Keratinocyte (primary cell): ENCODE measurements at regions not wholly inside any gene's neighbourhood (a gene's known extent, or its start where the extent isn't known, plus 50 kb on each side); places are given as distances from the start of the nearest gene placed in this dataset.

Experiments
- DNase-seq: peaks from one replicate; pipeline ENCODE4 v3.0.0-alpha.2; 2011; ENCODE audit warnings: low read depth, missing footprints, low spot score
- FAIRE-seq: peaks from 2 replicates; lab custom pipeline; 2011; peaks lifted over from hg19 to GRCh38; lab: Jason Lieb, UNC
- H2AFZ ChIP-seq: 2 replicates; pipeline ENCODE4 v1.6.0; 2012; ENCODE audit warnings: low read length, control low read depth, inconsistent platforms; ENCODE audit not compliant: control insufficient read depth
- H3K27ac ChIP-seq: 2 replicates; pipeline ENCODE4 v1.5.1; 2011; ENCODE audit warnings: low read length; ENCODE audit not compliant: control insufficient read depth, insufficient read depth
- H3K27me3 ChIP-seq: 3 replicates; pipeline ENCODE4 v1.6.0; 2011; ENCODE audit warnings: low read length; ENCODE audit not compliant: control insufficient read depth, insufficient read depth; ENCODE audit errors: extremely low read depth
- H3K36me3 ChIP-seq, 2 experiments: 2 replicates in 1 of 2; 3 replicates in 1 of 2; pipeline ENCODE4 v1.5.1; 2011; ENCODE audit warnings: low read length in 2 of 2, mild to moderate bottlenecking in 1 of 2; ENCODE audit not compliant: control insufficient read depth in 2 of 2, insufficient read depth in 2 of 2; ENCODE audit errors: extremely low read depth in 1 of 2
- H3K4me1 ChIP-seq: 3 replicates; pipeline ENCODE4 v1.5.1; 2011; ENCODE audit warnings: low read length; ENCODE audit not compliant: control insufficient read depth, insufficient read depth; ENCODE audit errors: extremely low read depth
- H3K4me2 ChIP-seq: 3 replicates; pipeline ENCODE4 v1.6.0; 2011; ENCODE audit warnings: low read depth, low read length; ENCODE audit not compliant: control insufficient read depth, insufficient read depth; ENCODE audit errors: extremely low read depth
- H3K4me3 ChIP-seq, 3 experiments: fragments of 200-600 bp in 1 of 3; sonication (generic) in 1 of 3; 2 replicates in 2 of 3; 3 replicates in 1 of 3; pipeline ENCODE4 v1.5.1; 2011 to 2016; ENCODE audit warnings: low read length in 3 of 3, mild to moderate bottlenecking in 3 of 3, control low read depth in 2 of 3, inconsistent platforms in 1 of 3, low read depth in 1 of 3, mixed read lengths in 1 of 3, mixed run types in 1 of 3, moderate library complexity in 1 of 3; ENCODE audit not compliant: control insufficient read depth in 2 of 3, insufficient read depth in 2 of 3; ENCODE audit errors: extremely low read depth in 1 of 3
- H3K79me2 ChIP-seq: 2 replicates; pipeline ENCODE4 v1.6.0; 2012; ENCODE audit warnings: low read length; ENCODE audit not compliant: control insufficient read depth, insufficient read depth
- H3K9ac ChIP-seq: 3 replicates; pipeline ENCODE4 v1.6.0; 2011; ENCODE audit warnings: low read length; ENCODE audit not compliant: control insufficient read depth, insufficient read depth; ENCODE audit errors: extremely low read depth
- H3K9me1 ChIP-seq: 3 replicates; pipeline ENCODE4 v1.6.0; 2011; ENCODE audit warnings: low read length; ENCODE audit not compliant: control insufficient read depth, insufficient read depth; ENCODE audit errors: extremely low read depth
- H3K9me3 ChIP-seq: 2 replicates; pipeline ENCODE4 v1.5.1; 2012; ENCODE audit warnings: low read depth, low read length; ENCODE audit not compliant: control insufficient read depth
- H4K20me1 ChIP-seq: 3 replicates; pipeline ENCODE4 v1.6.0; 2011; ENCODE audit warnings: low read length; ENCODE audit not compliant: control insufficient read depth, insufficient read depth; ENCODE audit errors: extremely low read depth
- CTCF ChIP-seq, 3 experiments: IDR thresholded peaks in 1 of 3; conservative IDR thresholded peaks in 1 of 3; optimal IDR thresholded peaks in 1 of 3; 2 replicates in 2 of 3; 3 replicates in 1 of 3; pipeline versions ENCODE3 to v1.5.1; 2011; ENCODE audit warnings: low read length in 3 of 3, mild to moderate bottlenecking in 3 of 3, moderate library complexity in 2 of 3, control low read depth in 1 of 3, inconsistent platforms in 1 of 3; ENCODE audit not compliant: insufficient read depth in 2 of 3; ENCODE audit errors: extremely low read depth in 1 of 3
- EZH2 ChIP-seq: IDR thresholded peaks from one replicate; pipeline ENCODE4 v1.6.1; 2012; ENCODE audit warnings: inconsistent platforms, mild to moderate bottlenecking, low read length, moderate library complexity
- dilution Hi-C: fragments of 300-500 bp; cut with MboI; formaldehyde crosslinking; loops from one replicate; pipeline ENCODE4 v1.7.0; 2020; ENCODE audit warnings: low sequenced_read_pairs; ENCODE audit not compliant: extremely low pct_ligation_motif_present

DNA sequence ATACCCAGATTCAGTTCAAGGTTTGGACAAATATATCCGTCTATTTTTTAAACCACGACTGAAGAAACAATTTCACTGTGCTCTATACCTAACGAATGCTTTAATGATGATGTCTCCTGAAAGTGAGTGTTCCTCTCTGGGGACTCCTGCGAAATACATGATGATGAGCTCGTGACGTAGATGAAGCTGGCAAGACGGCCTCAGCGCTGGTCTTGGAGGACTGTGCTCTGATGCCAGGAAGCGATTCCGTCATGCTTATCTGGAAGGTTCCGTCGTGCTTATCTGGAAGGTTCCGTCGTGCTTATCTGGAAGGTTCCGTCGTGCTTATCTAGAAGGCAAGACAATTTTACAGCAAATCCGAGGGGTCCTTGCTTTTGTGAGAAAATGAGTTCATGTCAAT lies 250.8 kb upstream of the IRX2 start:
- H4K20me1 ChIP-seq = no peaks in the 10 kb centered on the region
- no peak overlapping the region for H2AFZ ChIP-seq
- no peaks in the 10 kb centered on the region for H3K9me3 ChIP-seq
- H3K36me3 ChIP-seq = no peaks in the 10 kb centered on the region
- no peak for FAIRE-seq
- TF ChIP-seq CTCF (optimal IDR thresholded peaks at IDR 0.05 in 1 of 3, IDR thresholded peaks at IDR 0.05 in 1 of 3, conservative IDR thresholded peaks at IDR 0.05 in 1 of 3; ENCODE audit: extremely low read depth in 1 of 3, insufficient read depth in 2 of 3, low read length in 3 of 3) = no peak
- no peak for TF ChIP-seq EZH2
- no peak overlapping the region for H3K4me2 ChIP-seq
- no peak overlapping the region for H3K9ac ChIP-seq
- no peaks in the 10 kb centered on the region for H3K79me2 ChIP-seq
- H3K27me3 ChIP-seq = no peaks in the 10 kb centered on the region
- dilution Hi-C loops = no loop called here
- no peaks in the 10 kb centered on the region for H3K4me1 ChIP-seq
- H3K9me1 ChIP-seq = no peaks in the 10 kb centered on the region
- no peak overlapping the region for H3K4me3 ChIP-seq
- no peak for DNase-seq
- no peak overlapping the region for H3K27ac ChIP-seq

DNA sequence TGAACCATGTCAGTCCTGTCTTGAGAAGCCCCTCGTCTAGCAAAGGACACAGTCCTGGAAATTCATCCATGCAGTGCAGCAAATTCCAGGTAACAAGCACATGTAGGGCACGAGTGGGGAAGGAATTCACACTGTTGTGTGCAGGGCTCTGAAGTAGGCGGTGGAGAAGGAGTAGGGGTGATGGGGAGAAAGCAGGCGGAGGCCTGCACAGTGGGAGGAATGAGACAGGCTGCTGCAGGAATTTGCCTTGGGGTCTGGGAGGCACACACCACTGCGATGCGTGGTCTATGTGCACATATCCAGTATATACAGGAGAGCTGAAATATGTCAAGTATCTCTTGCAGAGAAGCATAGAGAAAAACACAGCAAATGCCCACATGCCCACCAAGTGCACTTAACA lies 249.2 kb upstream of the IRX2 start:
- dilution Hi-C loops = no loop called here
- no peaks in the 10 kb centered on the region for H3K79me2 ChIP-seq
- H3K4me1 ChIP-seq = no peaks in the 10 kb centered on the region
- DNase-seq = no peak
- no peaks in the 10 kb centered on the region for H3K36me3 ChIP-seq
- no peaks in the 10 kb centered on the region for H3K9me1 ChIP-seq
- FAIRE-seq = no peak
- H2AFZ ChIP-seq = no peak overlapping the region
- H4K20me1 ChIP-seq = no peaks in the 10 kb centered on the region
- peaks cover 2% of the 10 kb centered on the region for H3K9me3 ChIP-seq
- no peak for TF ChIP-seq CTCF (optimal IDR thresholded peaks at IDR 0.05 in 1 of 3, IDR thresholded peaks at IDR 0.05 in 1 of 3, conservative IDR thresholded peaks at IDR 0.05 in 1 of 3; ENCODE audit: extremely low read depth in 1 of 3, insufficient read depth in 2 of 3, low read length in 3 of 3)
- no peak for TF ChIP-seq EZH2
- no peak overlapping the region for H3K4me3 ChIP-seq
- no peak overlapping the region for H3K9ac ChIP-seq
- H3K27ac ChIP-seq = no peak overlapping the region
- H3K27me3 ChIP-seq = no peaks in the 10 kb centered on the region
- H3K4me2 ChIP-seq = no peak overlapping the region
